Keratinocyte (primary cell): ENCODE measurements at regions not wholly inside any gene's neighbourhood (a gene's known extent, or its start where the extent isn't known, plus 50 kb on each side); places are given as distances from the start of the nearest gene placed in this dataset.

Experiments used
- DNase-seq: peaks from one replicate; pipeline ENCODE4 v3.0.0-alpha.2; 2011; ENCODE audit warnings: low read depth, missing footprints, low spot score
- FAIRE-seq: peaks from 2 replicates; lab custom pipeline; 2011; peaks lifted over from hg19 to GRCh38; lab: Jason Lieb, UNC
- H2AFZ ChIP-seq: 2 replicates; pipeline ENCODE4 v1.6.0; 2012; ENCODE audit warnings: low read length, control low read depth, inconsistent platforms; ENCODE audit not compliant: control insufficient read depth
- H3K27ac ChIP-seq: 2 replicates; pipeline ENCODE4 v1.5.1; 2011; ENCODE audit warnings: low read length; ENCODE audit not compliant: control insufficient read depth, insufficient read depth
- H3K27me3 ChIP-seq: 3 replicates; pipeline ENCODE4 v1.6.0; 2011; ENCODE audit warnings: low read length; ENCODE audit not compliant: control insufficient read depth, insufficient read depth; ENCODE audit errors: extremely low read depth
- H3K36me3 ChIP-seq, 2 experiments: 2 replicates in 1 of 2; 3 replicates in 1 of 2; pipeline ENCODE4 v1.5.1; 2011; ENCODE audit warnings: low read length in 2 of 2, mild to moderate bottlenecking in 1 of 2; ENCODE audit not compliant: control insufficient read depth in 2 of 2, insufficient read depth in 2 of 2; ENCODE audit errors: extremely low read depth in 1 of 2
- H3K4me1 ChIP-seq: 3 replicates; pipeline ENCODE4 v1.5.1; 2011; ENCODE audit warnings: low read length; ENCODE audit not compliant: control insufficient read depth, insufficient read depth; ENCODE audit errors: extremely low read depth
- H3K4me2 ChIP-seq: 3 replicates; pipeline ENCODE4 v1.6.0; 2011; ENCODE audit warnings: low read depth, low read length; ENCODE audit not compliant: control insufficient read depth, insufficient read depth; ENCODE audit errors: extremely low read depth
- H3K4me3 ChIP-seq, 3 experiments: fragments of 200-600 bp in 1 of 3; sonication (generic) in 1 of 3; 2 replicates in 2 of 3; 3 replicates in 1 of 3; pipeline ENCODE4 v1.5.1; 2011 to 2016; ENCODE audit warnings: low read length in 3 of 3, mild to moderate bottlenecking in 3 of 3, control low read depth in 2 of 3, inconsistent platforms in 1 of 3, low read depth in 1 of 3, mixed read lengths in 1 of 3, mixed run types in 1 of 3, moderate library complexity in 1 of 3; ENCODE audit not compliant: control insufficient read depth in 2 of 3, insufficient read depth in 2 of 3; ENCODE audit errors: extremely low read depth in 1 of 3
- H3K79me2 ChIP-seq: 2 replicates; pipeline ENCODE4 v1.6.0; 2012; ENCODE audit warnings: low read length; ENCODE audit not compliant: control insufficient read depth, insufficient read depth
- H3K9ac ChIP-seq: 3 replicates; pipeline ENCODE4 v1.6.0; 2011; ENCODE audit warnings: low read length; ENCODE audit not compliant: control insufficient read depth, insufficient read depth; ENCODE audit errors: extremely low read depth
- H3K9me1 ChIP-seq: 3 replicates; pipeline ENCODE4 v1.6.0; 2011; ENCODE audit warnings: low read length; ENCODE audit not compliant: control insufficient read depth, insufficient read depth; ENCODE audit errors: extremely low read depth
- H3K9me3 ChIP-seq: 2 replicates; pipeline ENCODE4 v1.5.1; 2012; ENCODE audit warnings: low read depth, low read length; ENCODE audit not compliant: control insufficient read depth
- H4K20me1 ChIP-seq: 3 replicates; pipeline ENCODE4 v1.6.0; 2011; ENCODE audit warnings: low read length; ENCODE audit not compliant: control insufficient read depth, insufficient read depth; ENCODE audit errors: extremely low read depth
- CTCF ChIP-seq, 3 experiments: IDR thresholded peaks in 1 of 3; conservative IDR thresholded peaks in 1 of 3; optimal IDR thresholded peaks in 1 of 3; 2 replicates in 2 of 3; 3 replicates in 1 of 3; pipeline versions ENCODE3 to v1.5.1; 2011; ENCODE audit warnings: low read length in 3 of 3, mild to moderate bottlenecking in 3 of 3, moderate library complexity in 2 of 3, control low read depth in 1 of 3, inconsistent platforms in 1 of 3; ENCODE audit not compliant: insufficient read depth in 2 of 3; ENCODE audit errors: extremely low read depth in 1 of 3
- EZH2 ChIP-seq: IDR thresholded peaks from one replicate; pipeline ENCODE4 v1.6.1; 2012; ENCODE audit warnings: inconsistent platforms, mild to moderate bottlenecking, low read length, moderate library complexity
- dilution Hi-C: fragments of 300-500 bp; cut with MboI; formaldehyde crosslinking; loops from one replicate; pipeline ENCODE4 v1.7.0; 2020; ENCODE audit warnings: low sequenced_read_pairs; ENCODE audit not compliant: extremely low pct_ligation_motif_present

DNA sequence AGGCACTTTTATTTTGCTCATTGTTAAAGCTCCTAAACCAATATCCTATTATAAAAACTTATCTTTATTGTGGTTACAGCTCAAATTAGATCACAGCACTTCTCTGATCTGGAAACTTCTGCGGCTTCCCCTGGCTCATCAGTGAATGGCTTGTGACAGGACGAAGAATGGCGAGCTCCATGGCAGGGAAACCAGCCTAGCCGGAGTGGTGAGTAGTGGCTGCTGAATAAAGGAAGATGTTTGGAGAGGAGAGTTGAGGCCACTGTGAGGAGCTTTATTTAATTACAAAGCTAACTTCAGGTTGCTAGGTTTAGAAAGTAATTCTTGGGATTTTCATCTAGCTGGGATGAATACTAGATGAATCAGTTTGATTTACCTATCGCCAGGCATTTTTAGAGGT, 213.5 kb downstream of the CYRIA start:
- H3K79me2 ChIP-seq: no peaks in the 10 kb centered on the region
- TF ChIP-seq CTCF (optimal IDR thresholded peaks at IDR 0.05 in 1 of 3, IDR thresholded peaks at IDR 0.05 in 1 of 3, conservative IDR thresholded peaks at IDR 0.05 in 1 of 3; ENCODE audit: extremely low read depth in 1 of 3, insufficient read depth in 2 of 3, low read length in 3 of 3) (no peak), EZH2 (no peak)
- no peaks in the 10 kb centered on the region for H3K4me1 ChIP-seq
- no peak overlapping the region for H3K4me3 ChIP-seq
- no peak overlapping the region for H3K9ac ChIP-seq
- no peaks in the 10 kb centered on the region for H4K20me1 ChIP-seq
- dilution Hi-C loops: no loop called here
- no peaks in the 10 kb centered on the region for H3K27me3 ChIP-seq
- H3K9me3 ChIP-seq: no peaks in the 10 kb centered on the region
- no peak for DNase-seq
- H2AFZ ChIP-seq: no peak overlapping the region
- no peaks in the 10 kb centered on the region for H3K36me3 ChIP-seq
- FAIRE-seq: no peak
- H3K9me1 ChIP-seq: no peaks in the 10 kb centered on the region
- H3K27ac ChIP-seq: no peak overlapping the region
- H3K4me2 ChIP-seq: no peak overlapping the region

DNA sequence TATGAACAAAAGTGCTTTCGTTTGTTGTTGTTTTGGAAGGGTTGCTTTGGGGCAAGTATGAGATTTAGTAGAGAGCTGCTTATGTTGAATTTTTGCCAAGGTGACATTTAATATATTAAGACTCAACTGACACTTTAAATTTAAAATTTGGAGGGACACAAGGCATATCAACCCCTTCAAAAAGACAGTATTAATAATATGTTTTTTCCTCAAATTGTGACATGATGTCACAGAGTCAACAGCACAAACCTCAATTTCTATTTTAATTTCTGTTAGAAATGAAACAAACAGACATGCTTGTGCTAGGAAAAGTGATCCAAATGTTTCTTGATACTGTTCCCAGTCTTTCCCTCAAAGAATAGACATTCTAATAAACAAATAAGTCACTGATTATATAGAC, 218.9 kb downstream of the CYRIA start:
- H3K4me2 ChIP-seq: no peak overlapping the region
- H3K9me3 ChIP-seq: no peaks in the 10 kb centered on the region
- no peaks in the 10 kb centered on the region for H3K27me3 ChIP-seq
- H3K36me3 ChIP-seq: no peaks in the 10 kb centered on the region
- H3K27ac ChIP-seq: no peak overlapping the region
- TF ChIP-seq CTCF (optimal IDR thresholded peaks at IDR 0.05 in 1 of 3, IDR thresholded peaks at IDR 0.05 in 1 of 3, conservative IDR thresholded peaks at IDR 0.05 in 1 of 3; ENCODE audit: extremely low read depth in 1 of 3, insufficient read depth in 2 of 3, low read length in 3 of 3): no peak
- no peaks in the 10 kb centered on the region for H3K4me1 ChIP-seq
- no peak overlapping the region for H3K4me3 ChIP-seq
- no peak for FAIRE-seq
- H2AFZ ChIP-seq: no peak overlapping the region
- dilution Hi-C loops: no loop called here
- no peak for DNase-seq
- no peaks in the 10 kb centered on the region for H4K20me1 ChIP-seq
- no peak overlapping the region for H3K9ac ChIP-seq
- no peaks in the 10 kb centered on the region for H3K79me2 ChIP-seq
- H3K9me1 ChIP-seq: no peaks in the 10 kb centered on the region
